ENCODE measurements at regions not wholly inside any gene's neighbourhood (a gene's known extent, or its start where the extent isn't known, plus 50 kb on each side); places are given as distances from the start of the nearest gene placed in this dataset.

DNA sequence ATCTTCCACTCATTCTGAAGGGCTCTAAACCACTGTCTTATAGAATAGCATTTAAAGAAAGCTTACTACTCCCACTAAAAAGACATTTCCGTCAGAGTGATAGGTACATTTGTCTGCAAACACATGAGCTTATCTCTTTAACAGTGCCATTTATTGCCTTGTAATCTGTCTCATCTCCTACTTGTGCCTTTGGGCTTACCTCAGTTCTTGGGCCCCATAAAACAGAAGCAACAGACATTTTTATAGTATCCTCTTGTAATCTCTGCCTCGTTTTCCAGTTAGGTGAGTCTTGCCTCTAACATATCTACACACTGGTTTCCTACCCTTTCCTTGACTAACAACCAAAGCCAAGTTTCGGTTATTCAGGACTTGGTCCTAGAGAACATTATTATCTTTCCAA lies 681.4 kb upstream of the KIF2B start:
- TF ChIP-seq CREB1 (IDR thresholded peaks at IDR 0.05; ENCODE audit: low read depth) (no peak), EP300 (IDR thresholded peaks at IDR 0.05; ENCODE audit: borderline replicate concordance) (no peak), MAX (IDR thresholded peaks at IDR 0.05) (no peak), EGR1 (IDR thresholded peaks at IDR 0.05) (no peak), RAD21 (IDR thresholded peaks at IDR 0.05; ENCODE audit: low read depth) (no peak), TAF1 (IDR thresholded peaks at IDR 0.05; ENCODE audit: low read depth) (no peak)
- TF ChIP-seq, protein P1, sequence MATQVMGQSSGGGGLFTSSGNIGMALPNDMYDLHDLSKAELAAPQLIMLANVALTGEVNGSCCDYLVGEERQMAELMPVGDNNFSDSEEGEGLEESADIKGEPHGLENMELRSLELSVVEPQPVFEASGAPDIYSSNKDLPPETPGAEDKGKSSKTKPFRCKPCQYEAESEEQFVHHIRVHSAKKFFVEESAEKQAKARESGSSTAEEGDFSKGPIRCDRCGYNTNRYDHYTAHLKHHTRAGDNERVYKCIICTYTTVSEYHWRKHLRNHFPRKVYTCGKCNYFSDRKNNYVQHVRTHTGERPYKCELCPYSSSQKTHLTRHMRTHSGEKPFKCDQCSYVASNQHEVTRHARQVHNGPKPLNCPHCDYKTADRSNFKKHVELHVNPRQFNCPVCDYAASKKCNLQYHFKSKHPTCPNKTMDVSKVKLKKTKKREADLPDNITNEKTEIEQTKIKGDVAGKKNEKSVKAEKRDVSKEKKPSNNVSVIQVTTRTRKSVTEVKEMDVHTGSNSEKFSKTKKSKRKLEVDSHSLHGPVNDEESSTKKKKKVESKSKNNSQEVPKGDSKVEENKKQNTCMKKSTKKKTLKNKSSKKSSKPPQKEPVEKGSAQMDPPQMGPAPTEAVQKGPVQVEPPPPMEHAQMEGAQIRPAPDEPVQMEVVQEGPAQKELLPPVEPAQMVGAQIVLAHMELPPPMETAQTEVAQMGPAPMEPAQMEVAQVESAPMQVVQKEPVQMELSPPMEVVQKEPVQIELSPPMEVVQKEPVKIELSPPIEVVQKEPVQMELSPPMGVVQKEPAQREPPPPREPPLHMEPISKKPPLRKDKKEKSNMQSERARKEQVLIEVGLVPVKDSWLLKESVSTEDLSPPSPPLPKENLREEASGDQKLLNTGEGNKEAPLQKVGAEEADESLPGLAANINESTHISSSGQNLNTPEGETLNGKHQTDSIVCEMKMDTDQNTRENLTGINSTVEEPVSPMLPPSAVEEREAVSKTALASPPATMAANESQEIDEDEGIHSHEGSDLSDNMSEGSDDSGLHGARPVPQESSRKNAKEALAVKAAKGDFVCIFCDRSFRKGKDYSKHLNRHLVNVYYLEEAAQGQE (IDR thresholded peaks at IDR 0.05; ENCODE audit: low read depth), result no peak

Measured in Ishikawa (cell line).